Posterior cingulate gyrus (tissue), 11 donors: ENCODE measurements at regions not wholly inside any gene's neighbourhood (a gene's known extent, or its start where the extent isn't known, plus 50 kb on each side); places are given as distances from the start of the nearest gene placed in this dataset.
A peak's percentile ranks its signal among the peaks of the same experiment; 100 is the strongest.
"Not testable (repeated sequence)": the region's sequence is repeated elsewhere in the genome, so short reads cannot be mapped to it uniquely, and the experiment has no call there.

ENCODE experiments used
- DNase-seq, 10 donors: peaks; one replicate each; pipeline versions ENCODE4 v3.0.0 to v3.0.0-alpha.2; 2020 to 2021; ENCODE audit warnings: mixed read lengths in 3 of 10
- intact Hi-C: fragments of 100-400 bp; cut with DNase I; formaldehyde crosslinking; loops from one replicate; pipeline ENCODE4 v1.15.1; 2023

DNA sequence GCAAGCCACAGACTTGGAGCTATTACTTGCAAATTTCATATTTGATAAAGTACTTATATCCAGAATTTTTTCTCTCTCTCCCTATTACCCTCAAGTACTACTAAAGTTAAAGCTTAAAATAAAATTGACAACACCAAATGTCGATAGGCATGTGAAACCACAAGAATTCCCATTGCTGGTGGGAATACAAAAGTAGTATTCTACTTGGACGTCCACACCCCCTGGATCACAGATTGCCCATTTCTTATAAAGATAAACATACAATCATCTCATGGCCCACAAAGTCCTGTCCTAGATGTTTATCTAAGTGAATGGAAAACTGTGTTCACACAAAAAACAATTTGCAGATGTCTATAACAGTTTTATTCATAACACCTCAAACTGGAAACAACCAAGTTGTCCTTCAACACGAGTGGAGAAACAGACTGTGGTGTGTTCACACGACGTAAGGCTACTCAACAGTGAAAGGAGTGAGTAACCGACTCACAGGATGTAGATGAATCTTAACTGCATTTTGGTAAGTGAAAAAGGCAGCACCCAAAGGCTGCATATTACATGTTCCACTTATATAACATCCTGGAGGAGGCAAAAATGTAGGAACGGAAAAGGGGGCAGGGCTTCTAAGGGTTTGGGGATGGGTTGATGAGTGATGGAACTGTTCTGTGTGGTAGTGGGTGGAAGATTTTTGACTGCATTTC lies 297.4 kb downstream of the THBS2 start:
- intact Hi-C loops = loop anchor here (2.0 kb wide), 1 partner anchor 531 kb away; no protein-coding TSS in a partner anchor
- no peak for DNase-seq

DNA sequence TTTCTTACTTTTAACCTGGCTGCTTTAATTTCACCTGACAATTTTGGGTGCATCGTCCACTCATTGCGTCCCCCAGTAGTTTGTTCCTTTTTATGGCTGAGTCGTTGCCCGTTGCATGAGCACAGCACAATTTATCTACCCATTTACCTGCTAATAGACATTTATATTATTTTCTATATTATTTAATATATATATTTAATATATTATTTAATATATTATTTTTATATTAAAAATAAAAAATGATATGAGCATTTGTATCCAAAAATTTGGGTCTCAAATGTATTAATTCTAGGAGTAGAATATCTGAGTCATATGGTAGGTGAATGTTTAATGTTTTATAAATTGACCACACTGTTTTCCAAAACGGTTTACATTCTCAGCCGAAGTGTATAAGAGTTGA lies 300.2 kb downstream of the THBS2 start:
- intact Hi-C loops = no loop called here
- DNase-seq = no peak

DNA sequence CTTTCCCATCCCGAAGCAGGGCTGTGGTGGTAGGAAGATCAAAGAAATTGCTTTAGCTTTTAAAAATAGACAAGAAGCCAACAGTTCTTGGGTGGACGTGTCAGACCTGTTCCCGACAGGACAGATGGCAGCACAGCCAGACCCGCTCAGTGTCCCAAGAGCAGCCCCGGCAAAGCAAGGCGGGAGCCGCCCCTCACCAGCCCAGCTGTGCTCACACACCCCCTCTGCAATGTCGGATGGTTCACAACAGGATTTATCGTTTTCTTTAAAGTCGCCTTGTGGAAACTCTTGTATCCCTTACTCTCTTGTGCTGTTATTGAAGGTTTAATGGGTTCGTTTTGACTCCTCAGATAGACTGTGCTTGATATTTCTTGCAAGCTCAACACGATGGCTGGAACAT lies 302.4 kb downstream of the THBS2 start:
- DNase-seq = no peak
- intact Hi-C loops = no loop called here

DNA sequence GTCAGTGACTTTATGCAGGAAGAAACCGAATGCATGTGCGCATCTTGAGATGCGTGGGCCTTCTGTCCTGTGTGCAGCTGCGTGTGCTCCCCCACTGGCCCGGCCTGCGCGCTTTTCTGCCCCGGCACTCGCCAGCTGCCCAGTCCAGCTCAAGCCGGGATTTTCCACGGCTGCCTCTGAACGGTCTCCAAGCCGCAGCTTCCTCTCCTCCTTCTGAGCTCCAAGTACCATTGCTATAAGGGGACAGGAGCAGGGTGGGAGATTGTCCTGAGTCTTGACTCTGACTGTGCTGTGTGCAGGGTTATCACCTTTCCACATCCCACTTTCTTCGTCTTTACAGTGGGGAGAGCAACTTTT lies 302.8 kb downstream of the THBS2 start:
- DNase-seq = peak in 4 of 10 donors; percentile 25 to 88 (median 54)
- intact Hi-C loops = no loop called here

DNA sequence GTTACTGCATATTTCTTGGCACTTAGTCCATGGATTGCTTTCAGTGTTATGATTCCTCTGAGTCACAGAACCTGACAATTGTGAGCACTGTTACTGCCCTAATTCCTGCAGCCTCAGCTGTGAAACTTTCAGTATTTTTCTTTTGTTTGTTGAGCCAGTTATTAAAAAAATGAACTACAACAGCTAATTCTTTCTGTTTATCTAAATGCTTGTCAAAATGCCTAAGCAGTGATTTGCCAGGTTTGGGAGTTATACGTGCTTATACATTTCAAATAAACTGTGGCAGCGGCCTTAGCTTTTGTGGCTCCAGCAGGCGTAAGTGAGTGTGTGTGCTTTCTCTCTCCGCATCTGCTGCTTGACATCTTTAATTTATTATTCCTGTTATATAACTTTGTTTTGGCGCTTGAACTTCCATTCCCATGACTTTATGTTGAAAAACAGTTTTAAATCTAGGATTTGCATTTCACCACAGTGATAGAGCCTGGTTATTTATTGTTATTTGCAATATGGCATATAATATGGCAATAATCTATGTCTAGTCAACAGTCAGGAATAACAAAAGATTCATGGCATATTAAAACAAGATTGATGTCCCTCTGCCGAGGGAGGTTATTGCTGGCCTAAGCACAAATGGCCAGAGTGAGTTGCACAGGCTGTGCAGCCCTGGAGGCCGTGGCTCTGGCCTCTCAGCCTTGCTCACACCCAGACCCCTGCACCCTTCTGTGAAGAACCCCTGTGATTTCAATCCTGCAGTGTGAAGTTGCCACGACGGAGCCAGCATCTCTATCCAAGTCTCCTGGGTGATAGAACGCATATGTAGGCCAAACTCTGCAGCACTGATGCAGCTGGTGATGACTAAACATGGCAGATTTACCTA lies 303.4 kb downstream of the THBS2 start:
- intact Hi-C loops = no loop called here
- peak in 2 of 10 donors; percentile 13 to 52 for DNase-seq

DNA sequence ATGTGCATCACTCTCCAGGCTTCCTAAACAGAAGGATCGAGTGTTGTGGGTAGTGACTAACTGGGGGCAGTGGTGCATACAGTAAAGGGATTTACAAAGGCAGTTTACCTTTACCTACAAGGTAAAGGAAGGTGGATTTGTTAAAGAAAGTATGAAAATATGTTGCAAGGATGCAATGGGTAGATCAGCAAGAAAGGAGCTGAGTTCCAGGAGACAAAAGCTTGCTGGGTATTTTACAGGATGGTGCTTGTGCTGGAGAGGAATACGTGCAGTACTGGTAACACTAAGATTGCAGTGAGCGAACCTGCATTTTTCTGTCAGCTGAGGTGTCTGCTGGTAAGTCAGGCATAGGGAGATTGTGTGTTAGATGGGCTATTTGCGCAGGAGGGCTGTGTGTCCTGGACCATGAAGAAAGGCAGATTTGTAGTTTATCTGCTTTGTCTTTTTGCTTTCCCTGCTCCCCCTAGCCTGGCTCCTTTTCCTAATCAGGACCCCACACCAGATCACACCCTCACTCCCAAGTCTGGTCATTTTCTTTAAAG lies 304.6 kb downstream of the THBS2 start:
- intact Hi-C loops = no loop called here
- DNase-seq = no peak

DNA sequence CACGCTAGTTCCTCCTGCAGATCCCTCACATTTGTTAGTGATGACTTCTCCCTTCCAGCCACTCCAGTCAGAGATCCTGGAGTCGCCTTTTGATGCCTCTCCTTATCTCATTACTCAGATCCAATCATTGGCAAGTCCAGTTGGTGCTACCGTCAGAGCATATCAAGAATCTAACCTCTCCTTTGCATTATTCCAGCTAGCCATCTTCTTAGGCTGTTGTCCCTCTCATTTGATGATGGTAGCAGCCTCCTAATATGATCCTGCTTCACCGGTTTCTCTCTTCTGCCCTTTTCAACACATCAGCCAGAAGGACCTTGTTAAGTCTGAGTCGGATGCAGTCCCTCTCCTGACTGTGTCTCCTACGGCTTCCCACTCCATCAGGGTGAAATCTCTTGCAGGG lies 305.6 kb downstream of the THBS2 start:
- intact Hi-C loops = no loop called here
- DNase-seq = no peak

DNA sequence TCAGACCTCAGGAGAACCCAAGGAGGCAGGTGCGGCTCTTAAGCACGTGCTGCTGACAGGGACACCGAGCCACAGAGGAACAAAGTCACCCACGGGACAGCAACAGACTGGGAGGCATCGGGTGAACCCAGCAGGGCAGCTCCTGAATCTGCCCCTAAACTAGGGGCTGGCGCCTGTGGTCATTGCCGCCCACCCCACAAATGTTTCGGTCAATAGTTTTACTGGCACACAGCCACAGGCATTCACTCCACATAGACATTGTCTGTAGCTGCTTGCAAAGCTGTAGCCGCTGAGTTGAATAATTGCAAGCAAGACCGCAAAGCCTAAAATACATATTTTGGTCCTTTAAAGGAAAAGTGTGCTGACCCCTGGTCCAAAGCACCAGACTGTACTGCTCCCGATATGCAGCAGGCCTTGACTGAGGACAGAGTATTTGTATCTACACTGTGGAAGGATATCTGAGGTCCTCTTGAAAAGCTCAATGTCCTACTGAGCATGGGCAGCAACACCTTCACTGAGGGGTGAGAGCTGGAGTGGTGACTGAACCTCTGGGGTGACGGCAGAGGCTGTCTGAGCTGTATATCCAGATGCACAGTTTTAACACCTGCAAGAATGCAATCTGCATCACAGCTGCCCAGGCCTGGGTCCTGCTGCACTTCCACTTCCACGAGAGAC lies 310.3 kb downstream of the THBS2 start:
- intact Hi-C loops = no loop called here
- no peak for DNase-seq

DNA sequence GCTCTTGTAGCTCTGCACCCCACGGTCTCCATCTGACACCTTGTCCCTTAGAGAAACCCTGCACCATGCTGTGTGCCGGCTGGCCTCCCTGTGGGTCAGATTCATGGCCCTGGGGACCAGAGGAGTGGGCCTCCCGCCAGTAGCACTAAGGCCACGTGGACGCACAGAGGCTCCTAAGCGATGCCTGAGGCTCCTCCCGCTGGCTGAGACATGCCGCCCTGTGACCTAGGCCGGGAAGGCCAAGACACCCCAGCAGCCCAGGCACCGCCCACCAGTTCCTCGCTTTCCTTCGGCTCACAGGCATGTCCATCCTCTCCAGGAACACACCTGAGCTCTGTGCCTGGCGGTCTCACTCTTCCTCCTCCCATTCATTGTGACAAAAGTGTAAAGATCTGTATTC lies 311.0 kb downstream of the THBS2 start:
- intact Hi-C loops = no loop called here
- no peak for DNase-seq

DNA sequence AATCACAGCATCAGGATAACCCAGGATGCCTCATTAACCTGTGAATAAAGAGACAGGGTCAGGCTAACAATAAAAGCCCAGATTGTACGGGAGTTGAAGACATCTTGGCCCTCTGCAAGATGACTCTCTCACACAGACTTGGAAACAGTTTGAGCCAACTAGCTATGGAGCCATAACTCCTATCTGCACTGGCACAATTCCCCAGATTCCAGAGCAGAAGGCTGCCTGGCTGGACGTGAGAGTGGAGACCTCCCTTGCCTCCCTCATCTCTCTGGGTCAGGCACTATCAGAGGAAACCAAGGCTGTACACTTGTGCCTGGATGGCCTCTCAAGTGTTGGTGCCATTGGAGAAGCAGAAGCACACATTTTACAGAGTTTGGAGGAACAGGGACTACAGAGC lies 312.6 kb downstream of the THBS2 start:
- intact Hi-C loops = no loop called here
- DNase-seq = no peak

DNA sequence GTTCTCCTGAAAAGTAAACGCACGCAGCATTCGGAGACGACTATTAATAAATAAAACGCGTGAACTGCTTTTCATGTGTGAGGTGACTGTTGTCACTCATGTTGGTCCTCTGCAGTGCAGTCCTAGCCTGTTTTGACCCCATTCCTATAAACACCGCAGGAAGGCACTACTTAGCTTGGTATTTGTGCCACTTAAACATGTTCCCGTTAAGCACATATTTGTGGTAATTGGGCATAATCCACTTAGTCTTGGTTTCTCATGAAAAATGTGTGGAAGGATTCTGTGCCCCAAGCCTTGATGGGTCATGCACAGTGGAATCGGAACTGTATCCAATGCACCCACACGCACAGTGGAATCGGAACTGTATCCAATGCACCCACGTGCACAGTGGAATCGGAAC lies 313.9 kb downstream of the THBS2 start:
- intact Hi-C loops = no loop called here
- no peak for DNase-seq

DNA sequence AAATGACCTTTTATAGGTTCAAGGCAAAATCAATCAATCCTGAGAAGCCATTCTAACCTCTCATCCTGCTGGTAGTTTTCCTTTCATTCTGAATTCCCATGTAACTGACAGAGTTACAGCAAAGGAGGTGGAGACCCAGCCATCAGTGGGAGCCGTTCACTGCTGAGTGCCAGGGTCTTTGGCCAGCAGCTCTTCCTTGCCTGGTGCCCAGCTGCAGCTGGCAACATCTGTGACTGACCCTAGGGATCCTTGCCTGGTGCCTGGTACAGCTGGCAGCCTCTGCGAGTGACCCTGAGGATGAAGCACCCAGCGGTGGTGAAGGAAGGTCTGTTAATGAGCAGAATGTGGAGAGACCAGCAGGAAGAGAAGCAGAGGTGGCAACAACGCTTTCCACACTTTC lies 314.6 kb downstream of the THBS2 start:
- intact Hi-C loops = no loop called here
- no peak for DNase-seq

DNA sequence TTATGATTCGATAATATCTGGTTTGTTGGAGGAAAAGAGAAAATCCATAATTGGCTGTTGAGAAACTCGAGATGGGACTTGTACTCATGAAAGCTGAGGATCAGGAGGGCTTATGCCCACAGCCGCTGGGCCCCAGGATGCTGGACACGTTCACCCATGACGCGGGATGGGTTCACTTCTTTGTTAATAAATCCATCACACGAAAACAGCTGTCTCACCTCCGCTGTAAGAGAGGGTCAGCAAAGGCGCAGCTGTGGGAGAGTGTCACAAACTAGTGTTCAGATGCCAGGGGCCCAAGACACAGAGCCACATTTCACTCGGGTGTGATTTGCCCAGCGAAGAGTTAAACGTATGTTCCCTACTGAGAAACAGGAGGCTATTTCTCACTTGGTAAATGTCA lies 315.1 kb downstream of the THBS2 start:
- DNase-seq = no peak
- intact Hi-C loops = no loop called here

DNA sequence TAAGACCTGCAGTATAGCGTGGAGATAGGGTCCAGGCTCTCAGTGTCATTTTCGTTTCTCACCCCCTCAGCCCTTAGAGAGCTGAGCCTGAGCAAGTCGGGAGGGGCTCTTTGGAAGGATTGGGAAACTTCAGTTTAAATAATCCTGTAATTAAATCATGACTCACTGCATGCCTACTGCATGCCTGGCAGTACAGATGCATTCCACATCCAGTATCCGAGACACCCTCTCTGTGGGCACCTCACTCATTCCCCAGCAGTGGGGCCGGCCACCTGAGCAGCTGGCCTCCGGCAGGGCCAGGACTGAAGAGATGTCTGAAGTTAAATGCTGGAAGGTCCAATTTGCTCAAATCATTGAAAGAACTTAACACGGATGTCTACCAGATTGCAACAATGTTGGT lies 316.6 kb downstream of the THBS2 start:
- intact Hi-C loops = no loop called here
- no peak for DNase-seq

DNA sequence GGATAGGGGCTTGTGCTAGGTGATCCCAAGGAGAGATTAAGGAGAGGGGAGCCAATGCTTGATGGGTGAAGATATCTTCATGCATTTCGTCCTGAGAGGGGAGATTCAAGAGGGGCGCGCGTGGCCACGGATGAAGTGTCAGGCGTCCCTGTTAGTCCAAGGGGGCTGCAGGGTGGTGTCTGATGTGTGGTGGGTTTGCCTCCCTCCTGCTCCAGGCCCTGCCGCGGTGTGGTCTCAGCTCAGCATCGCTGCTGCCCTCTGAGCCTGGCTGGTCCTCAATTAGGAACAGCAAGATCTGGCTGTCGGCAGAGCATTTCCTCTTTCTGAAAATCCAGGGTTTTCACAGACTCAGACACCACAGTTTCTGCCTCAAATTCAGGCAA lies 318.0 kb downstream of the THBS2 start:
- no peak for DNase-seq
- intact Hi-C loops = no loop called here

DNA sequence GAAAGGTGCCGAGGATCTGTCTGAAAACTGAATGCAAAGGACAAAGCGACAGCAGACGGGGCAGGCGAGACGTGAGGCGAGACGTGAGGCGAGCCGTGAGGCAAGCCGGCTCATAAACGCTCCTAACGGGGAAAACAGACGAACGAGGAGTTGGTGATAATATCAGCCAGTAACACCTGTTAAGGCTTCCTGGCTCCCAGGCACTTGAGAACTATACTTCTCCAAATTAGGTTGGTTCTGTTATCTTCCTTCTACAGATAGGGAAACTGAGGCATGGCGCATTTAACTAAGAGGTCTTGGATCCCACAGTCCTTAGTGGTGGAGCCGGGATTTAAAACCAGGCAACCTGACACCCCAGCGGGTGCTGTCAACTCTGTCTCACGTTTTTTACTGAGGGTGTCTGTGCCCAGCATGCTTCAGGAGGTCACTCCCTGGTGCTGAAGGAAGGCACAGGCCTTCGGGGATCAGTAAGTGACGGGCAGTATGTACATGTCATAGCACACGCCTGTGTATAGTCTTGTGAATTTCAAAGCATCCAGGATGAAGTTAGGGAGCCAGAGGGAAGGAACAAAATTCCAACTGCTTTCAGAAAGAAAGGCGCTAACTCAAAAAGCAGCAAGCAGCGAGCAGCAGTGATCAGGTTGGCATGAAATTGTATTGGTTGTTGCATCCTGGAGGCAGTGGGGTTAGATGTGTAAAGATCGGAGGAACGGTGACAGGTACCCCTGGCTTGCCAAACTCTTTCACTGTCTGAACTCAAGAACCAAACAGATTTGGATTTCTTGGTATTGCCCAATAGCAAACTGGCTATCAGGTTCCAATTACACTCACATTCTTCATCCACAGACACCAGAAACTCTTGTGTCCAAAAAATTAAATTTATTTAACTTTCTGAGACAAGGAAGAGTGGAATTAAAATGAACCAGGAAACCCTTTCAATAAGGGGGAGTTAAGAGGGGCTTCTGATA lies 318.7 kb downstream of the THBS2 start:
- intact Hi-C loops = no loop called here
- no peak for DNase-seq

DNA sequence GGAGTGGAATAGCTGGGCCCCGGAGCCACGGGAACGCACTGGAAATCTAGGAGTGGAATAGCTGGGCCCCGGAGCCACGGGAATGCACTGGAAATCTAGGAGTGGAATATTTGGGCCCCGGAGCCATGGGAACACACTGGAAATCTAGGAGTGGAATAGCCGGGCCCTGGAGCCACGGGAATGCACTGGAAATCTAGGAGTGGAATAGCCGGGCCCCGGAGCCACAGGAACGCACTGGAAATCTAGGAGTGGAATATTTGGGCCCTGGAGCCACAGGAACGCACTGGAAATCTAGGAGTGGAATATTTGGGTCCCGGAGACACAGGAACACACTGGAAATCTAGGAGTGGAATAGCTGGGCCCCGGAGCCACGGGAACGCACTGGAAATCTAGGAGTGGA lies 321.5 kb downstream of the THBS2 start:
- intact Hi-C loops, DNase-seq: not testable (repeated sequence)

DNA sequence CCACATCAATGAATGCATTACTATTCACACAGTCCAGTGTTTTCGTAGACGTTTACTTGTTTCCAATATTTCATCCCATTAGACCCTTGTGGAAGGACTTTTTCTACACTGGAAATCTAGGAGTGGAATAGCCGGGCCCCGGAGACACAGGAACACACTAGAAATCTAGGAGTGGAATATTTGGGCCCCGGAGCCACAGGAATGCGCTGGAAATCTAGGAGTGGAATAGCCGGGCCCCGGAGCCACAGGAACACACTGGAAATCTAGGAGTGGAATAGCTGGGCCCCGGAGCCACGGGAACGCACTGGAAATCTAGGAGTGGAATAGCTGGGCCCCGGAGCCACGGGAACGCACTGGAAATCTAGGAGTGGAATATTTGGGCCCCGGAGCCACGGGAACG lies 322.6 kb downstream of the THBS2 start:
- DNase-seq, intact Hi-C loops: not testable (repeated sequence)

DNA sequence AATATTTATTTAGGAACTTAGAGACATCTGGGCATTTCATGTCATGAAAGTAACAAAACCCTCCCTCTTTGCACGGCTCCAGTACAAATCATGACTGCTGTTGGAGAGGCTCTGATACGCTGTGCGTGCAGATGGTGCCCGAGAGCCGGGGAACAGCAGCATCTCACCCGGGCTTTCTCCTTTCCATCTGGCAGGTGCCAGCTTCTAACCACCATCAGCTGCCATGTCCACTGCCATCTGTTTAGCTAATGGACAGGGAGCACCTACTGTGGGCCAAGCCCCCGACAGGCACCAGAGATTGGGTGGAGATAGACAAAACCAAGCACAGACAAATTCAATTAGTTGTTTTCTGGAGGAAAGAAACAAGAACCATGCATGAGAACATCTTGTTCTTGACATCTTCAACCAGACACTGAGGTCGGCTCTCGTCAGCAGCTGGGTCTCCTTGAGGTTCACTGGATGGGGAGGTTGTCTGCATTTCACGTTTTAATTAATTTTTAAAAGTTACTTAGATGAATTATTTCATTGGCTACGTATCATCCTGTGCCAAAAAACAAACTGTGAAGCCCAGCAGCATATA lies 323.7 kb downstream of the THBS2 start:
- DNase-seq = no peak
- intact Hi-C loops = no loop called here

DNA sequence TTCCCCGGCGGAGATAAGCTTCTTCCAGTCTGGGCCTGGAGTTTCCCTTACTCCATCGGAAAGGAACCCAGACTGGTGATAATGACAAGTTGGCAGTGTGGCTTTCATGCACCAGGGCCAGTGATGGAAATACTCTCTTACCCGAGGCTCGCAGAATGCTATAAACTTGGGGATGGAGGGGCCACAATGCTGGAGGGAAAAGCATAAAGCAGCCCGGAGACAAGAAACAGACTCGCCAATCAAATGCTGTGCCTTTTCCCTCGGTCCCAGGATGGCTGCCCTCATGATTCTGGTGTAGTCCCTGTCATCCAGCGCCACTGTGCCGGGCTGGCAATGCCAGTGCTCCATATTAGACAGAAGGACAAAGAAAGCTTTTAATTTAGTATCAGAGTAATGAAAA lies 325.6 kb downstream of the THBS2 start:
- intact Hi-C loops = no loop called here
- DNase-seq = no peak
